H9 (cell line): ENCODE measurements at regions not wholly inside any gene's neighbourhood (a gene's known extent, or its start where the extent isn't known, plus 50 kb on each side); places are given as distances from the start of the nearest gene placed in this dataset.

ENCODE experiments used
- DNase-seq: peaks from one replicate; pipeline ENCODE4 v3.0.0-alpha.2; 2017
- H2AFZ ChIP-seq: one replicate; pipeline ENCODE4 v1.6.1; 2013; ENCODE audit warnings: mild to moderate bottlenecking, low read length, control low read depth, moderate library complexity
- H2AK5ac ChIP-seq: 2 replicates; pipeline ENCODE4 v1.6.1; 2013; ENCODE audit warnings: low read length, control low read depth, mixed read lengths; ENCODE audit not compliant: insufficient read length
- H2BK120ac ChIP-seq: one replicate; pipeline ENCODE4 v1.6.1; 2013; ENCODE audit warnings: low read depth, mild to moderate bottlenecking, low read length, control low read depth, inconsistent platforms; ENCODE audit not compliant: poor library complexity, severe bottlenecking
- H2BK12ac ChIP-seq: 2 replicates; pipeline ENCODE4 v1.6.1; 2013; ENCODE audit warnings: low read length, control low read depth, mixed read lengths, low read depth; ENCODE audit not compliant: insufficient read length
- H2BK15ac ChIP-seq: 2 replicates; pipeline ENCODE4 v1.6.1; 2013; ENCODE audit warnings: low read depth, low read length, control low read depth
- H2BK20ac ChIP-seq: one replicate; pipeline ENCODE4 v1.6.1; 2013; ENCODE audit warnings: low read depth, mild to moderate bottlenecking, low read length, control low read depth, inconsistent platforms; ENCODE audit not compliant: poor library complexity, severe bottlenecking
- H2BK5ac ChIP-seq: 2 replicates; pipeline ENCODE4 v1.6.1; 2013; ENCODE audit warnings: low read length, control low read depth, mixed read lengths; ENCODE audit not compliant: insufficient read length
- H3K14ac ChIP-seq: 2 replicates; pipeline ENCODE4 v1.6.1; 2013; ENCODE audit warnings: low read length, control low read depth; ENCODE audit not compliant: insufficient read depth
- H3K18ac ChIP-seq: 2 replicates; pipeline ENCODE4 v1.6.1; 2013; ENCODE audit warnings: low read depth, mild to moderate bottlenecking, mixed read lengths, low read length, control low read depth; ENCODE audit not compliant: insufficient read length
- H3K23ac ChIP-seq: 2 replicates; pipeline ENCODE4 v1.6.1; 2013; ENCODE audit warnings: low read length, control low read depth, mixed read lengths, low read depth; ENCODE audit not compliant: insufficient read length
- H3K23me2 ChIP-seq: 2 replicates; pipeline ENCODE4 v1.6.1; 2013; ENCODE audit warnings: low read depth, mild to moderate bottlenecking, mixed read lengths, low read length, control low read depth; ENCODE audit not compliant: insufficient read length, poor library complexity, severe bottlenecking
- H3K27ac ChIP-seq: 2 replicates; pipeline ENCODE4 v1.5.1; 2013; ENCODE audit warnings: low read length, control low read depth, mixed read lengths, low read depth; ENCODE audit not compliant: insufficient read length
- H3K27me3 ChIP-seq: 2 replicates; pipeline ENCODE4 v1.6.1; 2013; ENCODE audit warnings: low read length, control low read depth, inconsistent platforms; ENCODE audit not compliant: insufficient read depth
- H3K4ac ChIP-seq: 2 replicates; pipeline ENCODE4 v1.6.1; 2013; ENCODE audit warnings: low read depth, mild to moderate bottlenecking, control low read depth, inconsistent platforms, low read length, moderate library complexity
- H3K4me1 ChIP-seq: 2 replicates; pipeline ENCODE4 v1.6.1; 2013; ENCODE audit warnings: low read length, control low read depth, inconsistent platforms; ENCODE audit not compliant: insufficient read depth
- H3K4me2 ChIP-seq: 2 replicates; pipeline ENCODE4 v1.6.1; 2013; ENCODE audit warnings: low read length, control low read depth, mixed read lengths; ENCODE audit not compliant: insufficient read length, insufficient read depth
- H3K56ac ChIP-seq: 2 replicates; pipeline ENCODE4 v1.6.1; 2013; ENCODE audit warnings: low read depth, mild to moderate bottlenecking, mixed read lengths, low read length, control low read depth; ENCODE audit not compliant: insufficient read length
- H3K79me1 ChIP-seq: 2 replicates; pipeline ENCODE4 v1.6.1; 2013; ENCODE audit warnings: low read depth, mild to moderate bottlenecking, moderate library complexity, low read length, control low read depth, inconsistent platforms; ENCODE audit not compliant: insufficient read depth, poor library complexity, severe bottlenecking
- H3K79me2 ChIP-seq: 2 replicates; pipeline ENCODE4 v1.6.1; 2013; ENCODE audit warnings: low read length, control low read depth, inconsistent platforms; ENCODE audit not compliant: insufficient read depth
- H3K9ac ChIP-seq: 2 replicates; pipeline ENCODE4 v1.6.1; 2013; ENCODE audit warnings: low read length, control low read depth, mixed read lengths; ENCODE audit not compliant: insufficient read length; ENCODE audit errors: extremely low read depth
- H3K9me3 ChIP-seq: one replicate; pipeline ENCODE4 v1.6.1; 2013; ENCODE audit warnings: low read depth, low read length, inconsistent platforms; ENCODE audit not compliant: control insufficient read depth
- H3T11ph ChIP-seq: one replicate; pipeline ENCODE4 v1.6.1; 2013; ENCODE audit warnings: mild to moderate bottlenecking, low read length, control low read depth, inconsistent platforms
- H4K20me1 ChIP-seq: one replicate; pipeline ENCODE4 v1.6.1; 2013; ENCODE audit not compliant: control insufficient read depth, insufficient read length, insufficient read depth
- H4K5ac ChIP-seq: 2 replicates; pipeline ENCODE4 v1.6.1; 2013; ENCODE audit warnings: low read depth, mild to moderate bottlenecking, mixed read lengths, low read length, control low read depth; ENCODE audit not compliant: insufficient read length
- H4K8ac ChIP-seq: replicated peaks from 2 replicates; pipeline ENCODE4 v1.6.1; 2013; ENCODE audit warnings: low read length, control low read depth, mixed read lengths, low read depth; ENCODE audit not compliant: insufficient read length
- H4K91ac ChIP-seq: 2 replicates; pipeline ENCODE4 v1.6.1; 2013; ENCODE audit warnings: low read depth, mild to moderate bottlenecking, moderate library complexity, mixed read lengths, low read length, control low read depth; ENCODE audit not compliant: insufficient read length
- H3K27ac Mint-ChIP-seq, 3 experiments: 2 replicates in 2 of 3; 3 replicates in 1 of 3; pipeline ENCODE4 v1.8.0; 2020 to 2021; ENCODE audit warnings: mixed read lengths in 3 of 3, mild to moderate bottlenecking in 1 of 3, moderate library complexity in 1 of 3
- H3K27me3 Mint-ChIP-seq: 2 replicates; pipeline ENCODE4 v1.8.0; 2021; ENCODE audit warnings: low read depth, mild to moderate bottlenecking, moderate library complexity, mixed read lengths
- H3K36me3 Mint-ChIP-seq, 3 experiments: 2 replicates in 2 of 3; 3 replicates in 1 of 3; pipeline ENCODE4 v1.8.0; 2020 to 2021; ENCODE audit warnings: low read depth in 3 of 3, mixed read lengths in 3 of 3; ENCODE audit not compliant: insufficient read depth in 1 of 3
- H3K4me1 Mint-ChIP-seq, 2 experiments: 2 replicates each; pipeline ENCODE4 v1.8.0; 2020; ENCODE audit warnings: mixed read lengths in 2 of 2
- H3K4me3 Mint-ChIP-seq, 2 experiments: 2 replicates in 1 of 2; 3 replicates in 1 of 2; pipeline ENCODE4 v1.8.0; 2020 to 2021; ENCODE audit warnings: mild to moderate bottlenecking in 2 of 2, mixed read lengths in 2 of 2, moderate library complexity in 1 of 2
- H3K9me3 Mint-ChIP-seq, 2 experiments: 2 replicates in 1 of 2; 3 replicates in 1 of 2; pipeline ENCODE4 v1.8.0; 2020; ENCODE audit warnings: mild to moderate bottlenecking in 2 of 2, mixed read lengths in 2 of 2, moderate library complexity in 1 of 2
- WGBS: extraction: QIAGEN DNeasy Blood & Tissue Kit; methylation state at CpG from one replicate; pipeline ENCODE4 v1.1.7; 2013; ENCODE audit warnings: missing lambda C conversion rate, low lambda C conversion rate, mixed read lengths; ENCODE audit not compliant: insufficient read length; ENCODE audit errors: extremely low coverage; 5-methylcytosine and 5-hydroxymethylcytosine counted together
- TF ChIP-seq, protein P1 (sequence below): fragments of 200-600 bp; sonication (generic); conservative IDR thresholded peaks from 3 replicates; pipeline ENCODE4 v1.8.0; 2021; ENCODE audit warnings: antibody characterized with exemption, mild to moderate bottlenecking

DNA sequence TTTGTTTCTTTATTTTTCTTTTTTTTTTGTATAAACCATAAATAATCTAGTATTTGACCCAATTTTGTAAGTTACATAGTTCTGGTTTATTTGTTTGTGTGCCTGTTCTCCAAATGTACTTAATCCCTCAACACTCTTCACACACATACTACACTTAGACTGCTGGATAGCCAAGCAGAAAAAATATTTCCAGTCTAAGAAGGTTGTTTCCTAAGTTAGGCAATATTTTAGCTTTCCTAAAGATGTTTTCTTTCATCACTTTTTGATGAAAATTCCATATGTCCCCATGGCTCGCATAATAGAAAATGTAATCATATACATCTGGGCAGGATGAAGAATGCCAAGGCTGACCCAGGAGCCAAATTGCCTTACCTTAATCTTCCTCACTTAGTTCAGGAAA is 105.3 kb downstream of the PPP1R3A start:
- no peaks in the 10 kb centered on the region for H3K23me2 ChIP-seq
- no peaks in the 10 kb centered on the region for H4K20me1 ChIP-seq
- no peak overlapping the region for H3K18ac ChIP-seq
- Mint-ChIP-seq H3K4me3 (no peak overlapping the region), H3K9me3 (no peaks in the 10 kb centered on the region), H3K36me3 (no peaks in the 10 kb centered on the region), H3K27ac (no peak overlapping the region), H3K27me3 (no peaks in the 10 kb centered on the region), H3K4me1 (no peaks in the 10 kb centered on the region)
- H3K79me2 ChIP-seq, result no peaks in the 10 kb centered on the region
- H3K56ac ChIP-seq, result no peak overlapping the region
- no peak overlapping the region for H2BK120ac ChIP-seq
- no peak overlapping the region for H2AK5ac ChIP-seq
- no peak overlapping the region for H2BK15ac ChIP-seq
- no peak overlapping the region for H3K27ac ChIP-seq
- no peak overlapping the region for H4K91ac ChIP-seq
- no peak overlapping the region for H2BK5ac ChIP-seq
- H3K14ac ChIP-seq, result no peak overlapping the region
- TF ChIP-seq, protein P1, sequence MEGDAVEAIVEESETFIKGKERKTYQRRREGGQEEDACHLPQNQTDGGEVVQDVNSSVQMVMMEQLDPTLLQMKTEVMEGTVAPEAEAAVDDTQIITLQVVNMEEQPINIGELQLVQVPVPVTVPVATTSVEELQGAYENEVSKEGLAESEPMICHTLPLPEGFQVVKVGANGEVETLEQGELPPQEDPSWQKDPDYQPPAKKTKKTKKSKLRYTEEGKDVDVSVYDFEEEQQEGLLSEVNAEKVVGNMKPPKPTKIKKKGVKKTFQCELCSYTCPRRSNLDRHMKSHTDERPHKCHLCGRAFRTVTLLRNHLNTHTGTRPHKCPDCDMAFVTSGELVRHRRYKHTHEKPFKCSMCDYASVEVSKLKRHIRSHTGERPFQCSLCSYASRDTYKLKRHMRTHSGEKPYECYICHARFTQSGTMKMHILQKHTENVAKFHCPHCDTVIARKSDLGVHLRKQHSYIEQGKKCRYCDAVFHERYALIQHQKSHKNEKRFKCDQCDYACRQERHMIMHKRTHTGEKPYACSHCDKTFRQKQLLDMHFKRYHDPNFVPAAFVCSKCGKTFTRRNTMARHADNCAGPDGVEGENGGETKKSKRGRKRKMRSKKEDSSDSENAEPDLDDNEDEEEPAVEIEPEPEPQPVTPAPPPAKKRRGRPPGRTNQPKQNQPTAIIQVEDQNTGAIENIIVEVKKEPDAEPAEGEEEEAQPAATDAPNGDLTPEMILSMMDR, result no peak
- no peak overlapping the region for H2BK20ac ChIP-seq
- no peak overlapping the region for H3K4ac ChIP-seq
- no peak overlapping the region for H2BK12ac ChIP-seq
- H3K4me1 ChIP-seq, result no peaks in the 10 kb centered on the region
- no peaks in the 10 kb centered on the region for H3K27me3 ChIP-seq
- H2AFZ ChIP-seq, result no peak overlapping the region
- H3K79me1 ChIP-seq, result no peaks in the 10 kb centered on the region
- H3K9me3 ChIP-seq, result no peaks in the 10 kb centered on the region
- no peak overlapping the region for H4K5ac ChIP-seq
- no peak overlapping the region for H3K9ac ChIP-seq
- H3K4me2 ChIP-seq, result no peak overlapping the region
- no CpG with 5 or more reads among the region's 1 CpG for WGBS
- H3K23ac ChIP-seq, result no peak overlapping the region
- DNase-seq, result no peak
- no peak overlapping the region for H4K8ac ChIP-seq
- no peak overlapping the region for H3T11ph ChIP-seq
